Nephron progenitor cell (in vitro differentiated cells): ENCODE measurements at regions not wholly inside any gene's neighbourhood (a gene's known extent, or its start where the extent isn't known, plus 50 kb on each side); places are given as distances from the start of the nearest gene placed in this dataset.

Experiments used
- DNase-seq: peaks from one replicate; pipeline ENCODE4 v3.0.0; 2021
- H3K27ac Mint-ChIP-seq: 2 replicates; pipeline ENCODE4 v1.8.0; 2021; ENCODE audit warnings: mild to moderate bottlenecking, moderate library complexity, mixed read lengths
- H3K27me3 Mint-ChIP-seq: 2 replicates; pipeline ENCODE4 v1.8.0; 2021; ENCODE audit warnings: mild to moderate bottlenecking, low read depth, mixed read lengths; ENCODE audit not compliant: poor library complexity
- H3K36me3 Mint-ChIP-seq: 2 replicates; pipeline ENCODE4 v1.8.0; 2021; ENCODE audit warnings: low read depth, mixed read lengths
- H3K4me1 Mint-ChIP-seq: 2 replicates; pipeline ENCODE4 v1.8.0; 2021; ENCODE audit warnings: mixed read lengths
- H3K4me3 Mint-ChIP-seq: 2 replicates; pipeline ENCODE4 v1.8.0; 2021; ENCODE audit warnings: mild to moderate bottlenecking, moderate library complexity, mixed read lengths
- H3K9me3 Mint-ChIP-seq: 2 replicates; pipeline ENCODE4 v1.8.0; 2021; ENCODE audit warnings: mild to moderate bottlenecking, moderate library complexity, mixed read lengths
- TF ChIP-seq, protein P1 (sequence below): fragments of 200-600 bp; sonication (generic); IDR thresholded peaks from 2 replicates; pipeline ENCODE4 v1.5.0; 2021; ENCODE audit warnings: antibody characterized with exemption

DNA sequence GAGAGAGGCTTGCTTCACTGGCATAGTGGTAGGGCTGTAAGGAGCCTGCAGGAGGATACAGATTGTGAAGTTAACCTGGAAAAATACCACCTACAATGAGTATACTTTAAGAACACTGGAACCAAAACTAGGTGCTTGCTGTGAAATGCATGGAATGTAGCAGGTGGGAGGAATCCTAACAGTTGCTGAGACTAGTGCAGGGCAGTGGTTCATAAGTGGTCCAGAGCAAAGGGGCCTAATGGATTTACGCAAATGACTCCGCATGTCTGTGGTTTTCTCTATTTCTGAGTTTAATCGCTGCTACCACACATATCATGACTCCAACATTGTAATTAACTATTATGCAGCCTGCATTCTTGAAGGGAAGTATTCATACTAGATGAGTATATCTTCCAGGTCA lies 218.4 kb downstream of the CHRM2 start:
- no peak for DNase-seq
- H3K27ac Mint-ChIP-seq = no peak overlapping the region

DNA sequence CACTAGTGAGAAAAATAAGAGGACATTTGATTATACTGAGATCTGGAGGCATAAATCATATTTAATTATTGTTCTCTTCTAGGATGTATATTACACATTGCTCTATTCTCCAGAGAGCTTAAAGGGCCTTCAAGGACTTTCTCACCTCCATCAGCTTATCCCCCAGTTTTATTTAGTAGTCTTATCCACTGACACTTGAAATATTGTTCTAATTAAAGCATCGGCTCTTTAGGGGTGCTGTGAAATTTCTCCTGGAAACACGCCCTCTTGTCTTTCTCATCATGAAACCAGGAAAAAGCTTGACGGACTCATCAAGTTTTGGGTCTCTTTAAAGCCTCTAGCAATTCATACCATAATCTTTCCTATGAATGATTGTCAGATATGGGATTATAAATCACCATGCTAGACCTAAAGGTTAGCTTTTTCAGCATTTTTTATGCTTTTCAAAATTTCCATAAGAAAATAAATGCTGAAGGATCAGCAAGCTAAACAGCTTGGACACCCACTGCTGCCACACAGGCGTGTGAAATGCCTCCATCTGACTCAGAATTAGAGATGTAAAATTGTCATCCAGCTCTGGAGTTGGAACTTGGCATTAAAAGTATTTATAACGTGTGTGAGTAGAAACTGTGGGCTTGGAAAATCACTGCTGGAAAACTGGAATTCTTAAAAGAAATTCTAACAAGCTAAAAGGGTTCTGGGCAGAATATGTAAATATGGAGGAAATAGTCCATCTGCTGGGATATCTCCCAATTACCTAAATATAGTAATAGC lies 216.3 kb downstream of the CHRM2 start:
- Mint-ChIP-seq H3K9me3 (no peaks in the 10 kb centered on the region), H3K4me1 (no peaks in the 10 kb centered on the region), H3K27me3 (no peaks in the 10 kb centered on the region), H3K27ac (no peak overlapping the region), H3K36me3 (no peaks in the 10 kb centered on the region), H3K4me3 (no peak overlapping the region)
- no peak for DNase-seq
- TF ChIP-seq, protein P1, sequence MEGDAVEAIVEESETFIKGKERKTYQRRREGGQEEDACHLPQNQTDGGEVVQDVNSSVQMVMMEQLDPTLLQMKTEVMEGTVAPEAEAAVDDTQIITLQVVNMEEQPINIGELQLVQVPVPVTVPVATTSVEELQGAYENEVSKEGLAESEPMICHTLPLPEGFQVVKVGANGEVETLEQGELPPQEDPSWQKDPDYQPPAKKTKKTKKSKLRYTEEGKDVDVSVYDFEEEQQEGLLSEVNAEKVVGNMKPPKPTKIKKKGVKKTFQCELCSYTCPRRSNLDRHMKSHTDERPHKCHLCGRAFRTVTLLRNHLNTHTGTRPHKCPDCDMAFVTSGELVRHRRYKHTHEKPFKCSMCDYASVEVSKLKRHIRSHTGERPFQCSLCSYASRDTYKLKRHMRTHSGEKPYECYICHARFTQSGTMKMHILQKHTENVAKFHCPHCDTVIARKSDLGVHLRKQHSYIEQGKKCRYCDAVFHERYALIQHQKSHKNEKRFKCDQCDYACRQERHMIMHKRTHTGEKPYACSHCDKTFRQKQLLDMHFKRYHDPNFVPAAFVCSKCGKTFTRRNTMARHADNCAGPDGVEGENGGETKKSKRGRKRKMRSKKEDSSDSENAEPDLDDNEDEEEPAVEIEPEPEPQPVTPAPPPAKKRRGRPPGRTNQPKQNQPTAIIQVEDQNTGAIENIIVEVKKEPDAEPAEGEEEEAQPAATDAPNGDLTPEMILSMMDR = no peak

More for the DNA sequence above, 218.4 kb downstream of the CHRM2 start:
- Mint-ChIP-seq H3K36me3 (no peaks in the 10 kb centered on the region), H3K4me3 (no peak overlapping the region), H3K9me3 (no peaks in the 10 kb centered on the region), H3K27me3 (no peaks in the 10 kb centered on the region), H3K4me1 (no peaks in the 10 kb centered on the region)
- TF ChIP-seq, protein P1 = no peak

DNA sequence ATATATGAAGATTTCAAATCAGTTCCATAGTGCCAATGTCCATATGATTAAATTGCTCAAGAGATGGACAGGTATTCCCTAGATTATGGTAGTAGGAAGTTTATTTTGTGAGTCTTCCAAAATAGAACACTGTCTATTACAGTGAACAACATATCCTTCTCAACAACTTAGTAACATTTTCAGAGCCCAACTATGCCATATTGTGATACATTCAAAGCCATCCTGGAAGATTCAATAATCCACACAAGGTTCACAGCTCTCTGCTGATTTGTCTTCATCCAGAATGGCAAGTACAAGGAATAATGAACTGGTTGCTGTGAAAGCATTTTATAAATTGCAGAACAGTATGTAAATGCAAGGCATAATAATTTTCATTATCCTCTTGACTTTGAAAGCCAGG lies 213.9 kb downstream of the CHRM2 start:
- TF ChIP-seq, protein P1 = no peak
- H3K4me3 Mint-ChIP-seq = no peak overlapping the region
- DNase-seq = no peak
- no peaks in the 10 kb centered on the region for H3K9me3 Mint-ChIP-seq
- no peaks in the 10 kb centered on the region for H3K36me3 Mint-ChIP-seq
- no peak overlapping the region for H3K27ac Mint-ChIP-seq
- no peaks in the 10 kb centered on the region for H3K4me1 Mint-ChIP-seq
- H3K27me3 Mint-ChIP-seq = no peaks in the 10 kb centered on the region

DNA sequence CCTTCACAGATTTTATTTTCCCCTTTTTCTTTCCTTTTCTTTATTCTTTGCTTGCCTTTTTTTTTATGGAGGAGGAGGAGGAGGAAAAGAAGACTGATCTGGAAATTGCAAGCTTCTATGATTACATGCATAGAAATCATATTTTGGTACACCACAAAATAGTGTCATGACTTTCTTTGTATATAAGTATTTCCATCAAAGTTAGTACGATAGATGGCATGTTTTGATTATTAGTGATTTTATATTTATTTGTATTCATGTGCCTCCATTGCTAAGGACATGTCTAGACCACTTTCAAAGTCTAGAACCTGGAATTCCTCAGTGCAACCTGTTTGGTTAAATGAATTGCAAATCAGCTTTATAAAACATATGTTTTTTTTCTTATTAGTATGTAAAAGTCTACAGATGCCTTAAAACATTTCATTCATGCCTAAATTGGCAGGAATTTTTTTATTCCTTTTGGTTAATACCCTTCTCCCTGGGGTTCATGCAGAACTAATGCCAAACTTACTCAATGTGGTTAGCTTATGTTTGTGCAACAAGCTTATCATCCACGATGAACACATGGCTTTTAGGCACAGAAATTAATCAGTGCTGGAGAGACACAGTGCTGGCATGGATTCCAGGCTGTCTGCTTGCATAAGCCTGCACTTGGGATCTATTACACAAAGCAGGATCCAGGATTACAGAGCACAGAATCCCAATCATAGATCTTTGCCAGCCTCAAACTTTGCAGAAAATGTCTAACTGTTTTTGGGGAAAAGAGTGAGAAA lies 213.1 kb downstream of the CHRM2 start:
- no peak overlapping the region for H3K27ac Mint-ChIP-seq
- no peaks in the 10 kb centered on the region for H3K36me3 Mint-ChIP-seq
- DNase-seq = no peak
- no peaks in the 10 kb centered on the region for H3K9me3 Mint-ChIP-seq
- no peaks in the 10 kb centered on the region for H3K4me1 Mint-ChIP-seq
- H3K27me3 Mint-ChIP-seq = no peaks in the 10 kb centered on the region
- no peak overlapping the region for H3K4me3 Mint-ChIP-seq
- TF ChIP-seq, protein P1 = no peak

DNA sequence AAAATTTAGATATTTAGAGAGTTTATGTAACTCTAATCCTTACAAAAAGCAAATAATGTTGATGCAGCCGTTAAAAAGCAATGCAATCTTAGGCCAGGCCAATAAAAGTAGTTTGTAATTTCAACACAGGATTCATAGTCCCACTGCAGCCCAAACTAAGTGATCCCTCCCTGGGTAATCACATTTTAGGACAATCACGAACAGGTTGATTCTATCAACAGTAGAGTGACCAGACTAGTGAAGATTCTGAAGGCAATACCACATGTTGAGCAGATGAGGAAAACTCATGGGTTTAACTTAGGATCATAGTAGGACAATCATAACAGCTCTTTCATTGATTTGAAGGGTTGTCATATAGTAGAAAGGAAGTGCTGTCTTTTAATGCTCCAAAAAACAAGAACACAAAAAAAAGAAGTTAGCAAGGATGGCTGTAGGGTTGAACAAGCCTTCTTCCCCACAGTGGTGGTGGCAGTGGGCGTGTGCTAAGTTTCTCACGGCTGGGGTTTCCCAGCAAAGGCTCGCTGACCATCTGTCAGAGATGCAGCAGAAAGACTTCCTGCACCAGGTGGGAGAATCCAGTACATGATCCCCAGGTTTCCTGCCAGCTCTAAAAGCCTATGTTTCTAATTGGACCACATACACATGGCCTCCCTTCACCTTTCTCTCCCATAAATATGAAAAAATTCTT lies 212.2 kb downstream of the CHRM2 start:
- H3K9me3 Mint-ChIP-seq = no peaks in the 10 kb centered on the region
- no peaks in the 10 kb centered on the region for H3K36me3 Mint-ChIP-seq
- no peak overlapping the region for H3K27ac Mint-ChIP-seq
- H3K27me3 Mint-ChIP-seq = no peaks in the 10 kb centered on the region
- DNase-seq = no peak
- TF ChIP-seq, protein P1 = no peak
- H3K4me1 Mint-ChIP-seq = no peaks in the 10 kb centered on the region
- no peak overlapping the region for H3K4me3 Mint-ChIP-seq
